ENCODE measurements at regions not wholly inside any gene's neighbourhood (a gene's known extent, or its start where the extent isn't known, plus 50 kb on each side); places are given as distances from the start of the nearest gene placed in this dataset.

GRCh38 chr9:134537951-134538641 lies 103.5 kb upstream of the COL5A1 start:
- no peak for TF ChIP-seq CTCF (conservative IDR thresholded peaks at IDR 0.05; ENCODE audit: low read length)
- no peak for TF ChIP-seq EZH2phosphoT487 (IDR thresholded peaks at IDR 0.05; ENCODE audit: borderline replicate concordance)
